ENCODE measurements at regions not wholly inside any gene's neighbourhood (a gene's known extent, or its start where the extent isn't known, plus 50 kb on each side); places are given as distances from the start of the nearest gene placed in this dataset.

- ATAC-seq (no peak), DNase-seq (ENCODE audit: low read depth, low spot score) (no peak)
- RAD21 ChIA-PET (ENCODE audit: low non-redundant PET in 1 of 2, low total read pairs in 2 of 2, uncharacterized antibody in 2 of 2, unreplicated experiment in 2 of 2), result no interaction called here
- Histone ChIP-seq H3K27ac (ENCODE audit: low read depth, low read length) (no peak overlapping the region), H3K9ac (ENCODE audit: low read length) (no peak overlapping the region), H3K79me2 (ENCODE audit: insufficient read depth, low read length) (no peaks in the 10 kb centered on the region), H3K4me3 (replicated peaks in 1 of 2; ENCODE audit: low read depth in 1 of 2, low read length in 2 of 2) (no peak overlapping the region), H3K4me2 (ENCODE audit: low read length) (no peak overlapping the region), H3K9me2 (ENCODE audit: insufficient read depth) (no peaks in the 10 kb centered on the region), H3K36me3 (ENCODE audit: control insufficient read depth in 1 of 2, insufficient read depth in 2 of 2, low read length in 2 of 2) (no peaks in the 10 kb centered on the region), H3K4me1 (ENCODE audit: control insufficient read depth in 1 of 2, insufficient read depth in 2 of 2, low read length in 2 of 2) (no peaks in the 10 kb centered on the region), H3K27me3 (ENCODE audit: insufficient read depth, low read length) (no peaks in the 10 kb centered on the region), H2AFZ (ENCODE audit: low read depth, low read length, poor library complexity, severe bottlenecking) (no peak overlapping the region), H4K20me1 (ENCODE audit: insufficient read depth) (no peaks in the 10 kb centered on the region), H3K9me3 (ENCODE audit: control insufficient read depth in 1 of 2, insufficient read depth in 1 of 2, low read depth in 1 of 2, low read length in 2 of 2) (no peaks in the 10 kb centered on the region; a peak in 1 of 4 replicates)
- TF ChIP-seq EZH2 (IDR thresholded peaks at IDR 0.05) (no peak), ZFX (IDR thresholded peaks at IDR 0.05) (no peak), SIN3A (IDR thresholded peaks at IDR 0.05; ENCODE audit: low read depth) (no peak), ZNF274 (IDR thresholded peaks at IDR 0.05; ENCODE audit: low read depth, low read length) (no peak), ATF3 (IDR thresholded peaks at IDR 0.05) (no peak), CBX3 (IDR thresholded peaks at IDR 0.05; ENCODE audit: low read depth) (no peak), EGR1 (IDR thresholded peaks at IDR 0.05; ENCODE audit: low read depth) (no peak), YY1 (IDR thresholded peaks at IDR 0.05; ENCODE audit: extremely low read depth, insufficient replicate concordance, low read depth, low read length) (no peak), SRF (IDR thresholded peaks at IDR 0.05; ENCODE audit: low read depth) (no peak), SP1 (IDR thresholded peaks at IDR 0.05; ENCODE audit: low read depth) (no peak), ZBTB33 (IDR thresholded peaks at IDR 0.05; ENCODE audit: extremely low read depth, insufficient replicate concordance, low read length) (no peak), FOSL1 (IDR thresholded peaks at IDR 0.05; ENCODE audit: low read depth) (no peak), POLR2AphosphoS5 (IDR thresholded peaks at IDR 0.05; ENCODE audit: low read depth, low read length) (no peak), TCF7L2 (IDR thresholded peaks at IDR 0.05; ENCODE audit: borderline replicate concordance, extremely low read depth, insufficient read depth, insufficient read length) (no peak), RAD21 (IDR thresholded peaks at IDR 0.05; ENCODE audit: low read depth) (no peak), REST (IDR thresholded peaks at IDR 0.05; ENCODE audit: low read depth) (no peak), CTCF (IDR thresholded peaks at IDR 0.05 in 2 of 3, conservative IDR thresholded peaks at IDR 0.05 in 1 of 3; ENCODE audit: borderline replicate concordance in 1 of 3, insufficient read depth in 1 of 3, low read depth in 2 of 3, low read length in 2 of 3) (no peak), EZH2phosphoT487 (IDR thresholded peaks at IDR 0.05; ENCODE audit: borderline replicate concordance) (no peak)
- POLR2A ChIA-PET, result no interaction called here
- intact Hi-C loops (cut with micrococcal nuclease), result no loop called here
- CTCF ChIA-PET, result no interaction called here
- BruUV-seq (replicated peaks), result no TSS peak
Observed at GRCh38 chr5:153237671-153238332, 252.7 kb upstream of the GRIA1 start.
